ENCODE measurements at regions not wholly inside any gene's neighbourhood (a gene's known extent, or its start where the extent isn't known, plus 50 kb on each side); places are given as distances from the start of the nearest gene placed in this dataset.
"Not testable (repeated sequence)": the region's sequence is repeated elsewhere in the genome, so short reads cannot be mapped to it uniquely, and the experiment has no call there.

GRCh38 chr2:111485895-111486294, 365.2 kb downstream of the BCL2L11 start:
- TF ChIP-seq, protein P1, sequence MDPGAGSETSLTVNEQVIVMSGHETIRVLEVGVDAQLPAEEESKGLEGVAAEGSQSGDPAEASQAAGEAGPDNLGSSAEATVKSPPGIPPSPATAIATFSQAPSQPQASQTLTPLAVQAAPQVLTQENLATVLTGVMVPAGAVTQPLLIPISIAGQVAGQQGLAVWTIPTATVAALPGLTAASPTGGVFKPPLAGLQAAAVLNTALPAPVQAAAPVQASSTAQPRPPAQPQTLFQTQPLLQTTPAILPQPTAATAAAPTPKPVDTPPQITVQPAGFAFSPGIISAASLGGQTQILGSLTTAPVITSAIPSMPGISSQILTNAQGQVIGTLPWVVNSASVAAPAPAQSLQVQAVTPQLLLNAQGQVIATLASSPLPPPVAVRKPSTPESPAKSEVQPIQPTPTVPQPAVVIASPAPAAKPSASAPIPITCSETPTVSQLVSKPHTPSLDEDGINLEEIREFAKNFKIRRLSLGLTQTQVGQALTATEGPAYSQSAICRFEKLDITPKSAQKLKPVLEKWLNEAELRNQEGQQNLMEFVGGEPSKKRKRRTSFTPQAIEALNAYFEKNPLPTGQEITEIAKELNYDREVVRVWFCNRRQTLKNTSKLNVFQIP (CRISPR knock-in tag; IDR thresholded peaks at IDR 0.05; ENCODE audit: borderline replicate concordance, low read depth): not testable (repeated sequence)
- not testable (repeated sequence) for TF ChIP-seq TCF4 (CRISPR knock-in tag; IDR thresholded peaks at IDR 0.05; ENCODE audit: borderline replicate concordance); ZFP3 (CRISPR knock-in tag; IDR thresholded peaks at IDR 0.05)
- TF ChIP-seq, protein P2, sequence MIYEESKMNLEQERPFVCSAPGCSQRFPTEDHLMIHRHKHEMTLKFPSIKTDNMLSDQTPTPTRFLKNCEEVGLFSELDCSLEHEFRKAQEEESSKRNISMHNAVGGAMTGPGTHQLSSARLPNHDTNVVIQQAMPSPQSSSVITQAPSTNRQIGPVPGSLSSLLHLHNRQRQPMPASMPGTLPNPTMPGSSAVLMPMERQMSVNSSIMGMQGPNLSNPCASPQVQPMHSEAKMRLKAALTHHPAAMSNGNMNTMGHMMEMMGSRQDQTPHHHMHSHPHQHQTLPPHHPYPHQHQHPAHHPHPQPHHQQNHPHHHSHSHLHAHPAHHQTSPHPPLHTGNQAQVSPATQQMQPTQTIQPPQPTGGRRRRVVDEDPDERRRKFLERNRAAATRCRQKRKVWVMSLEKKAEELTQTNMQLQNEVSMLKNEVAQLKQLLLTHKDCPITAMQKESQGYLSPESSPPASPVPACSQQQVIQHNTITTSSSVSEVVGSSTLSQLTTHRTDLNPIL (CRISPR knock-in tag; IDR thresholded peaks at IDR 0.05; ENCODE audit: low read depth): not testable (repeated sequence)
- TF ChIP-seq, protein P3, sequence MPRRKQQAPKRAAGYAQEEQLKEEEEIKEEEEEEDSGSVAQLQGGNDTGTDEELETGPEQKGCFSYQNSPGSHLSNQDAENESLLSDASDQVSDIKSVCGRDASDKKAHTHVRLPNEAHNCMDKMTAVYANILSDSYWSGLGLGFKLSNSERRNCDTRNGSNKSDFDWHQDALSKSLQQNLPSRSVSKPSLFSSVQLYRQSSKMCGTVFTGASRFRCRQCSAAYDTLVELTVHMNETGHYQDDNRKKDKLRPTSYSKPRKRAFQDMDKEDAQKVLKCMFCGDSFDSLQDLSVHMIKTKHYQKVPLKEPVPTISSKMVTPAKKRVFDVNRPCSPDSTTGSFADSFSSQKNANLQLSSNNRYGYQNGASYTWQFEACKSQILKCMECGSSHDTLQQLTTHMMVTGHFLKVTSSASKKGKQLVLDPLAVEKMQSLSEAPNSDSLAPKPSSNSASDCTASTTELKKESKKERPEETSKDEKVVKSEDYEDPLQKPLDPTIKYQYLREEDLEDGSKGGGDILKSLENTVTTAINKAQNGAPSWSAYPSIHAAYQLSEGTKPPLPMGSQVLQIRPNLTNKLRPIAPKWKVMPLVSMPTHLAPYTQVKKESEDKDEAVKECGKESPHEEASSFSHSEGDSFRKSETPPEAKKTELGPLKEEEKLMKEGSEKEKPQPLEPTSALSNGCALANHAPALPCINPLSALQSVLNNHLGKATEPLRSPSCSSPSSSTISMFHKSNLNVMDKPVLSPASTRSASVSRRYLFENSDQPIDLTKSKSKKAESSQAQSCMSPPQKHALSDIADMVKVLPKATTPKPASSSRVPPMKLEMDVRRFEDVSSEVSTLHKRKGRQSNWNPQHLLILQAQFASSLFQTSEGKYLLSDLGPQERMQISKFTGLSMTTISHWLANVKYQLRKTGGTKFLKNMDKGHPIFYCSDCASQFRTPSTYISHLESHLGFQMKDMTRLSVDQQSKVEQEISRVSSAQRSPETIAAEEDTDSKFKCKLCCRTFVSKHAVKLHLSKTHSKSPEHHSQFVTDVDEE (CRISPR knock-in tag; IDR thresholded peaks at IDR 0.05): not testable (repeated sequence)

Data from SK-N-SH treated with all-trans-retinoic acid at 6 μM for 48 hours (cell line).